Neuronal stem cell (in vitro differentiated cells): ENCODE measurements at regions not wholly inside any gene's neighbourhood (a gene's known extent, or its start where the extent isn't known, plus 50 kb on each side); places are given as distances from the start of the nearest gene placed in this dataset.

Experiments
- DNase-seq: peaks from one replicate; pipeline ENCODE4 v3.0.0-alpha.2; 2013; ENCODE audit warnings: low spot score
- H2AFZ ChIP-seq: one replicate; pipeline ENCODE4 v1.6.1; 2013; ENCODE audit warnings: mild to moderate bottlenecking, low read length, inconsistent platforms
- H2AK5ac ChIP-seq: 2 replicates; pipeline ENCODE4 v1.6.1; 2013; ENCODE audit warnings: low read depth, mild to moderate bottlenecking, inconsistent platforms, low read length, moderate library complexity, mixed read lengths
- H2BK120ac ChIP-seq: 2 replicates; pipeline ENCODE4 v1.6.1; 2013; ENCODE audit warnings: low read depth, mild to moderate bottlenecking, inconsistent platforms, low read length, moderate library complexity, mixed read lengths
- H2BK12ac ChIP-seq: one replicate; pipeline ENCODE4 v1.6.1; 2013; ENCODE audit warnings: low read length, inconsistent platforms
- H2BK15ac ChIP-seq: 2 replicates; pipeline ENCODE4 v1.6.1; 2013; ENCODE audit warnings: mild to moderate bottlenecking, low read length, inconsistent platforms, mixed read lengths
- H2BK5ac ChIP-seq: one replicate; pipeline ENCODE4 v1.6.1; 2013; ENCODE audit warnings: inconsistent platforms, mild to moderate bottlenecking, low read length, moderate library complexity
- H3K14ac ChIP-seq: one replicate; pipeline ENCODE4 v1.6.1; 2013; ENCODE audit warnings: low read length, inconsistent platforms
- H3K18ac ChIP-seq: 2 replicates; pipeline ENCODE4 v1.6.1; 2013; ENCODE audit warnings: low read length, inconsistent platforms
- H3K23ac ChIP-seq: 2 replicates; pipeline ENCODE4 v1.6.1; 2013; ENCODE audit warnings: low read depth, mild to moderate bottlenecking, mixed read lengths, low read length, inconsistent platforms; ENCODE audit not compliant: poor library complexity
- H3K27ac ChIP-seq: replicated peaks from 3 replicates; pipeline ENCODE4 v1.5.1; 2013; ENCODE audit warnings: low read length, inconsistent platforms
- H3K27me3 ChIP-seq, 3 experiments: 2 replicates each; pipeline ENCODE4 v1.6.1; 2013; ENCODE audit warnings: low read length in 3 of 3, mild to moderate bottlenecking in 2 of 3, inconsistent platforms in 1 of 3, low read depth in 1 of 3, mixed read lengths in 1 of 3, moderate library complexity in 1 of 3; ENCODE audit not compliant: control insufficient read depth in 3 of 3, insufficient read depth in 3 of 3
- H3K36me3 ChIP-seq, 2 donors: replicated peaks in 1 of 2; 2 replicates each; pipeline ENCODE4 v1.6.1; 2013; ENCODE audit warnings: low read length in 2 of 2; ENCODE audit not compliant: control insufficient read depth in 2 of 2, insufficient read depth in 2 of 2
- H3K4ac ChIP-seq: 2 replicates; pipeline ENCODE4 v1.6.1; 2013; ENCODE audit warnings: inconsistent platforms, mild to moderate bottlenecking, low read length, moderate library complexity
- H3K4me1 ChIP-seq, 2 donors: 1 replicate in 1 of 2; 2 replicates in 1 of 2; pipeline ENCODE4 v1.6.1; 2013; ENCODE audit warnings: low read length in 2 of 2, low read depth in 1 of 2; ENCODE audit not compliant: control insufficient read depth in 2 of 2, insufficient read depth in 1 of 2
- H3K4me2 ChIP-seq: one replicate; pipeline ENCODE4 v1.6.1; 2013; ENCODE audit warnings: mild to moderate bottlenecking, low read length, inconsistent platforms; ENCODE audit not compliant: insufficient read depth, poor library complexity, severe bottlenecking
- H3K4me3 ChIP-seq, 2 donors: 2 replicates each; pipeline ENCODE4 v1.5.1; 2013; ENCODE audit warnings: low read length in 2 of 2, mild to moderate bottlenecking in 2 of 2, inconsistent platforms in 1 of 2, moderate library complexity in 1 of 2
- H3K79me1 ChIP-seq: one replicate; pipeline ENCODE4 v1.6.1; 2013; ENCODE audit warnings: low read depth, mild to moderate bottlenecking, inconsistent platforms, low read length, moderate library complexity
- H3K9ac ChIP-seq: one replicate; pipeline ENCODE4 v1.6.1; 2013; ENCODE audit warnings: mild to moderate bottlenecking, low read depth, low read length, inconsistent platforms; ENCODE audit not compliant: poor library complexity
- H3K9me3 ChIP-seq, 2 donors: replicated peaks in 1 of 2; 2 replicates each; pipeline versions ENCODE3 to v1.6.1; 2013; ENCODE audit warnings: low read length in 2 of 2, mild to moderate bottlenecking in 2 of 2, inconsistent platforms in 1 of 2, low read depth in 1 of 2, mixed read lengths in 1 of 2, moderate library complexity in 1 of 2; ENCODE audit not compliant: control insufficient read depth in 2 of 2, insufficient read depth in 1 of 2
- H4K8ac ChIP-seq: one replicate; pipeline ENCODE4 v1.6.1; 2013; ENCODE audit warnings: low read depth, mild to moderate bottlenecking, inconsistent platforms, low read length, moderate library complexity
- H4K91ac ChIP-seq: one replicate; pipeline ENCODE4 v1.6.1; 2013; ENCODE audit warnings: low read length, low read depth, mild to moderate bottlenecking, inconsistent platforms; ENCODE audit not compliant: poor library complexity
- WGBS, 2 donors: extraction: QIAGEN DNeasy Blood & Tissue Kit; methylation state at CpG; one replicate each; pipeline ENCODE4 v1.1.7; 2013; ENCODE audit warnings: missing lambda C conversion rate in 2 of 2, mixed read lengths in 1 of 2; ENCODE audit not compliant: insufficient read length in 2 of 2, insufficient replicate concordance in 1 of 2; ENCODE audit errors: extremely low coverage in 2 of 2; 5-methylcytosine and 5-hydroxymethylcytosine counted together

DNA sequence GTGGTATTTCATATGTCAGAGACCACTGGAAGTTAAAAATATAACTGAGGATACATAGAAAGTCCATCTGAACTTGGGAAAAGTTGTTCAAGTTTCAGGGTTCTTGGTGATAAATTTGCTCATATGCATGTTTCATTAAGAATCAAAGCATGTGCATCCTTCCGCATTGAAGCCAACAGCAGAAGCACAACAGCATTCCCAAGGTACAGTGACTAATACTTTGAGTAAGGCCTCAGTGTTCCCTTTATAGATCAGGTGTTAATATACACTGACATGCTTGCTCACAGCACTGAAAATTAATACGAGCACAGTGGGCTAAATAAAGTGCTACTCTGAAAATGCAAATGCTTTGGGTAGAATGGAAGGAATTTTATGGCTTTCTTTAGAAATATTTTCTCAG lies 691.1 kb downstream of the METTL15 start:
- no peaks in the 10 kb centered on the region for H3K27me3 ChIP-seq
- no peak for DNase-seq
- no peak overlapping the region for H3K27ac ChIP-seq
- H3K4me3 ChIP-seq, result no peak overlapping the region
- H3K4ac ChIP-seq, result no peak overlapping the region
- no peak overlapping the region for H2AFZ ChIP-seq
- no peak overlapping the region for H2BK15ac ChIP-seq
- no peak overlapping the region for H2BK120ac ChIP-seq
- no peak overlapping the region for H4K8ac ChIP-seq
- no peak overlapping the region for H2BK5ac ChIP-seq
- no peak overlapping the region for H3K14ac ChIP-seq
- H2BK12ac ChIP-seq, result no peak overlapping the region
- no CpG with 5 or more reads among the region's 2 CpGs for WGBS, 2 donors
- H3K9me3 ChIP-seq, result no peaks in the 10 kb centered on the region
- no peak overlapping the region for H4K91ac ChIP-seq
- H3K36me3 ChIP-seq, result no peaks in the 10 kb centered on the region
- no peak overlapping the region for H2AK5ac ChIP-seq
- no peaks in the 10 kb centered on the region for H3K4me1 ChIP-seq
- H3K18ac ChIP-seq, result no peak overlapping the region
- no peak overlapping the region for H3K9ac ChIP-seq
- no peaks in the 10 kb centered on the region for H3K79me1 ChIP-seq
- no peak overlapping the region for H3K23ac ChIP-seq
- H3K4me2 ChIP-seq, result no peak overlapping the region

DNA sequence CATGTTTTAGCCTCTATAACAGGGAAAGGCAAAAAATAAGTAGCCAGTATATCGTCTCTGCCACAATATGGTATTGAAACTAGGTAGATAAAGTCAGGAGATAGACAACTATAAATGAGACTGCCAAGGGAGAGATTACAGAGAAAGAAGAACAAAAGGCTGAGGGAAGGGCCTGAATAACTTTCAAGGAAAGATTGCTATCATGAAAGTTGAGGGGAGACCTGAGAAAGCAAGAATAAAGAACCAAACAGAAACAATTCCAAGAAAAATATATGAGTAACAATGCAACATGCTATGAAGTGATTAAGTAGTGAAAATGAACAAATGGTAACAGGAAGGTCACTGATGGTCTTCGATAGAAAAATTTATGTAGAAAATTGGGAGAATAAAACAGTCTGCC lies 690.1 kb downstream of the METTL15 start:
- Histone ChIP-seq H3K27ac (no peak overlapping the region), H2BK12ac (no peak overlapping the region), H3K4me1 (peaks cover 0 to 2% of the 10 kb centered on the region in 2 donors), H2BK15ac (no peak overlapping the region), H4K8ac (no peak overlapping the region), H3K4me2 (no peak overlapping the region), H3K18ac (no peak overlapping the region), H3K4ac (no peak overlapping the region), H3K79me1 (no peaks in the 10 kb centered on the region), H2AFZ (no peak overlapping the region), H2BK120ac (no peak overlapping the region), H3K23ac (no peak overlapping the region), H3K4me3 (no peak overlapping the region), H2AK5ac (no peak overlapping the region), H3K9me3 (no peaks in the 10 kb centered on the region), H3K14ac (no peak overlapping the region), H4K91ac (no peak overlapping the region), H3K27me3 (no peaks in the 10 kb centered on the region), H2BK5ac (no peak overlapping the region), H3K36me3 (no peaks in the 10 kb centered on the region), H3K9ac (no peak overlapping the region)
- DNase-seq, result no peak
- no CpG with 5 or more reads among the region's 2 CpGs for WGBS, 2 donors

DNA sequence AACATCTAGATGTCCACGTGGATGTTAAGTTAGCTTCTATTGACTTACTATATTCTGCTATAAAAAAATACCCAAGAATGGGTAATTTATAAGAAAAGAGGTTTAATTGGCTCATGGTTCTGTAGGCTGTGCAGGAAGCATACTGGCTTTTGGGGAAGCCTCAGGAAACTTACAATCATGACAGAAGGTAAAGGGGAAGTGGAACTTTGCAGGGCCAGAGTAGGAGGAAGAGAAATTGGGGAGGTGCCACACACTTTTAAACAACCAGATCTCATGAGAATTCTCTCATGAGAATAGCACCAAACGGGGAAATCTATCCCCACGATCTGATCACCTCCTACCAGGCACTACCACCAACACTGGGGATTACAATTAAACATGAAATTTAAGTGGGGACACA lies 689.3 kb downstream of the METTL15 start:
- Histone ChIP-seq H3K79me1 (no peaks in the 10 kb centered on the region), H3K14ac (no peak overlapping the region), H4K8ac (no peak overlapping the region), H3K9me3 (no peaks in the 10 kb centered on the region), H3K18ac (no peak overlapping the region), H4K91ac (no peak overlapping the region), H3K4me3 (no peak overlapping the region), H3K4me1 (peaks cover 0 to 2% of the 10 kb centered on the region in 2 donors), H2AFZ (no peak overlapping the region), H2BK5ac (no peak overlapping the region), H3K4me2 (no peak overlapping the region), H3K23ac (no peak overlapping the region), H2BK120ac (no peak overlapping the region), H3K4ac (no peak overlapping the region), H2BK12ac (no peak overlapping the region), H2BK15ac (no peak overlapping the region), H3K9ac (no peak overlapping the region), H3K27ac (no peak overlapping the region), H3K36me3 (no peaks in the 10 kb centered on the region), H2AK5ac (no peak overlapping the region), H3K27me3 (no peaks in the 10 kb centered on the region)
- DNase-seq, result no peak
- WGBS, 2 donors, result no CpG with 5 or more reads among the region's 3 CpGs

DNA sequence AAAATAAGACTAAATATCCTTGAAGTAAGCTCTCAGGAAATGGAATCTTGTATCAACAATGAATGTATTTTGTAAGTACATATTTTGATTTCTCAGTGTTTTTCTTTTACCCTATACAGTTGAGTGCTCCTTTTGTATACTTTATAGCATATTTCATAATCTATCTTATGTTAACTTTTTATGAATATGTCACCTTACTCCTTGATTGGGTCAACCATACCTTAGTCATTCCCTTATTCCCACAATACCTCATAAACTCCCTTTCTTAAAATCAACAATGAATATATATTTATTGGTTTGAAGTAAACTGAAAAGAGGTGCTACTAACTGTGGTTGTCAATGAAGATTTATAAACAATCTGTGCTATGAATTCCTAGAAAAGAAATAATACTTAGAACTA lies 686.2 kb downstream of the METTL15 start:
- Histone ChIP-seq H3K4me2 (no peak overlapping the region), H3K4me1 (peaks cover 0 to 2% of the 10 kb centered on the region in 2 donors), H4K91ac (no peak overlapping the region), H2AK5ac (no peak overlapping the region), H3K9me3 (no peaks in the 10 kb centered on the region), H3K27ac (no peak overlapping the region), H3K4me3 (no peak overlapping the region), H3K27me3 (no peaks in the 10 kb centered on the region), H3K79me1 (no peaks in the 10 kb centered on the region), H3K9ac (no peak overlapping the region), H2BK15ac (no peak overlapping the region), H3K18ac (no peak overlapping the region), H4K8ac (no peak overlapping the region), H2BK120ac (no peak overlapping the region), H3K36me3 (no peaks in the 10 kb centered on the region), H3K14ac (no peak overlapping the region), H3K23ac (no peak overlapping the region), H2BK12ac (no peak overlapping the region), H2AFZ (no peak overlapping the region), H2BK5ac (no peak overlapping the region), H3K4ac (no peak overlapping the region)
- DNase-seq, result no peak
